ENCODE measurements at regions not wholly inside any gene's neighbourhood (a gene's known extent, or its start where the extent isn't known, plus 50 kb on each side); places are given as distances from the start of the nearest gene placed in this dataset.

GRCh38 chr11:31870609-31871309 lies 59.6 kb upstream of the PAX6 start:
- TF ChIP-seq CTCF (conservative IDR thresholded peaks at IDR 0.05; ENCODE audit: low read length) (peak; percentile 90), EZH2phosphoT487 (IDR thresholded peaks at IDR 0.05; ENCODE audit: borderline replicate concordance) (no peak)

Measured in Loucy (cell line).